ENCODE measurements at regions not wholly inside any gene's neighbourhood (a gene's known extent, or its start where the extent isn't known, plus 50 kb on each side); places are given as distances from the start of the nearest gene placed in this dataset.
A peak's percentile ranks its signal among the peaks of the same experiment; 100 is the strongest.

GRCh38 chr3:23665741-23666140 lies 140.0 kb upstream of the UBE2E1 start:
- DNase-seq (ENCODE audit: low spot score), result no peak

GRCh38 chr3:23666818-23667217 lies 138.9 kb upstream of the UBE2E1 start:
- DNase-seq (ENCODE audit: low spot score), result no peak

- no peak for DNase-seq (ENCODE audit: low spot score)
Measured at GRCh38 chr3:23667536-23668429, 138.0 kb upstream of the UBE2E1 start.

GRCh38 chr3:23668430-23668904 lies 137.3 kb upstream of the UBE2E1 start:
- no peak for DNase-seq (ENCODE audit: low spot score)

- DNase-seq (ENCODE audit: low spot score), result no peak
Measured at GRCh38 chr3:23669541-23670255, 136.1 kb upstream of the UBE2E1 start.

- DNase-seq (ENCODE audit: low spot score), result no peak
Measured at GRCh38 chr3:23671851-23672589, 133.7 kb upstream of the UBE2E1 start.

- no peak for DNase-seq (ENCODE audit: low spot score)
Measured at GRCh38 chr3:23672628-23673027, 133.1 kb upstream of the UBE2E1 start.

- no peak for DNase-seq (ENCODE audit: low spot score)
Measured at GRCh38 chr3:23675010-23675409, 130.7 kb upstream of the UBE2E1 start.

- no peak for DNase-seq (ENCODE audit: low spot score)
Measured at GRCh38 chr3:23676093-23676492, 129.7 kb upstream of the UBE2E1 start.

GRCh38 chr3:23682646-23683045 lies 123.1 kb upstream of the UBE2E1 start:
- DNase-seq (ENCODE audit: low spot score), result no peak

- peak; percentile 6 for DNase-seq (ENCODE audit: low spot score)
Measured at GRCh38 chr3:23685541-23686258, 120.1 kb upstream of the UBE2E1 start.

- DNase-seq (ENCODE audit: low spot score), result no peak
Measured at GRCh38 chr3:23686519-23686918, 119.2 kb upstream of the UBE2E1 start.

GRCh38 chr3:23691357-23691895 lies 114.3 kb upstream of the UBE2E1 start:
- DNase-seq (ENCODE audit: low spot score), result no peak

- DNase-seq (ENCODE audit: low spot score), result no peak
Measured at GRCh38 chr3:23696842-23697241, 108.9 kb upstream of the UBE2E1 start.

GRCh38 chr3:23697416-23697815 lies 108.3 kb upstream of the UBE2E1 start:
- no peak for DNase-seq (ENCODE audit: low spot score)

- DNase-seq (ENCODE audit: low spot score), result no peak
Measured at GRCh38 chr3:23698652-23699313, 107.0 kb upstream of the UBE2E1 start.

GRCh38 chr3:23700616-23701015 lies 105.1 kb upstream of the UBE2E1 start:
- no peak for DNase-seq (ENCODE audit: low spot score)

- no peak for DNase-seq (ENCODE audit: low spot score)
Measured at GRCh38 chr3:23701716-23702597, 103.8 kb upstream of the UBE2E1 start.

- DNase-seq (ENCODE audit: low spot score), result no peak
Measured at GRCh38 chr3:23704298-23704697, 101.5 kb upstream of the UBE2E1 start.

GRCh38 chr3:23706111-23706510 lies 99.6 kb upstream of the UBE2E1 start:
- no peak for DNase-seq (ENCODE audit: low spot score)
